Astrocyte (in vitro differentiated cells and primary cell): ENCODE measurements at regions not wholly inside any gene's neighbourhood (a gene's known extent, or its start where the extent isn't known, plus 50 kb on each side); places are given as distances from the start of the nearest gene placed in this dataset.

Experiments used
- DNase-seq: peaks from one replicate; pipeline ENCODE4 v3.0.0-alpha.2; 2010; ENCODE audit warnings: low read depth
- FAIRE-seq: peaks from 2 replicates; lab custom pipeline; 2011; peaks lifted over from hg19 to GRCh38; lab: Jason Lieb, UNC
- H2AFZ ChIP-seq: 2 replicates; pipeline ENCODE4 v1.6.0; 2012; ENCODE audit warnings: low read depth, low read length, inconsistent platforms
- H3K27ac ChIP-seq: 2 replicates; pipeline ENCODE4 v1.5.1; 2011; ENCODE audit warnings: low read depth, low read length, inconsistent platforms
- H3K27me3 ChIP-seq: 2 replicates; pipeline ENCODE4 v1.6.0; 2011; ENCODE audit warnings: low read length, inconsistent platforms; ENCODE audit not compliant: insufficient read depth
- H3K36me3 ChIP-seq: 2 replicates; pipeline ENCODE4 v1.5.1; 2011; ENCODE audit warnings: low read length, inconsistent platforms; ENCODE audit not compliant: insufficient read depth
- H3K4me1 ChIP-seq: 2 replicates; pipeline ENCODE4 v1.5.1; 2011; ENCODE audit warnings: low read length, inconsistent platforms; ENCODE audit not compliant: insufficient read depth
- H3K4me2 ChIP-seq: 2 replicates; pipeline ENCODE4 v1.6.0; 2012; ENCODE audit warnings: low read length, inconsistent platforms
- H3K4me3 ChIP-seq: 2 replicates; pipeline ENCODE4 v1.5.1; 2011; ENCODE audit warnings: low read depth, mild to moderate bottlenecking, low read length, inconsistent platforms; ENCODE audit not compliant: insufficient read depth
- H3K79me2 ChIP-seq: 2 replicates; pipeline ENCODE4 v1.6.0; 2012; ENCODE audit warnings: mild to moderate bottlenecking, low read length, inconsistent platforms; ENCODE audit not compliant: insufficient read depth
- H3K9ac ChIP-seq: 2 replicates; pipeline ENCODE4 v1.6.0; 2012; ENCODE audit warnings: mild to moderate bottlenecking, low read length, inconsistent platforms
- H3K9me3 ChIP-seq: 2 replicates; pipeline ENCODE4 v1.5.1; 2012; ENCODE audit warnings: low read depth, mild to moderate bottlenecking, low read length, inconsistent platforms; ENCODE audit not compliant: insufficient read depth
- H4K20me1 ChIP-seq: 2 replicates; pipeline ENCODE4 v1.6.0; 2012; ENCODE audit warnings: low read length, inconsistent platforms; ENCODE audit not compliant: insufficient read depth
- H3K27ac Mint-ChIP-seq: one replicate; pipeline ENCODE4 v1.8.0; 2021; ENCODE audit warnings: mild to moderate bottlenecking, mixed read lengths; ENCODE audit not compliant: unreplicated experiment
- H3K27me3 Mint-ChIP-seq: one replicate; pipeline ENCODE4 v1.8.0; 2021; ENCODE audit warnings: low read depth, mixed read lengths; ENCODE audit not compliant: unreplicated experiment
- H3K36me3 Mint-ChIP-seq: one replicate; pipeline ENCODE4 v1.8.0; 2021; ENCODE audit warnings: low read depth, mixed read lengths; ENCODE audit not compliant: unreplicated experiment
- H3K4me1 Mint-ChIP-seq: one replicate; pipeline ENCODE4 v1.8.0; 2021; ENCODE audit warnings: low read depth, mixed read lengths; ENCODE audit not compliant: unreplicated experiment
- H3K4me3 Mint-ChIP-seq: one replicate; pipeline ENCODE4 v1.8.0; 2021; ENCODE audit warnings: mild to moderate bottlenecking, moderate library complexity, mixed read lengths; ENCODE audit not compliant: unreplicated experiment
- H3K9me3 Mint-ChIP-seq: one replicate; pipeline ENCODE4 v1.8.0; 2021; ENCODE audit warnings: mild to moderate bottlenecking, mixed read lengths; ENCODE audit not compliant: unreplicated experiment
- CTCF ChIP-seq: IDR thresholded peaks from 2 replicates; pipeline ENCODE4 v1.5.1; 2011; ENCODE audit warnings: low read depth, mild to moderate bottlenecking, inconsistent platforms, low read length, moderate library complexity; ENCODE audit not compliant: insufficient read depth
- EZH2 ChIP-seq: IDR thresholded peaks from 2 replicates; pipeline ENCODE4 v1.6.1; 2012; ENCODE audit warnings: mild to moderate bottlenecking, low read length, inconsistent platforms; ENCODE audit not compliant: insufficient read depth

GRCh38 chr7:85512790-85513189 is 325.9 kb upstream of the SEMA3D start:
- H3K9ac ChIP-seq: no peak overlapping the region
- H3K4me1 Mint-ChIP-seq: peaks cover 33% of the 10 kb centered on the region
- H3K4me3 ChIP-seq: no peak overlapping the region
- H3K36me3 ChIP-seq: no peaks in the 10 kb centered on the region
- H3K36me3 Mint-ChIP-seq: no peaks in the 10 kb centered on the region
- no peaks in the 10 kb centered on the region for H4K20me1 ChIP-seq
- H3K79me2 ChIP-seq: no peaks in the 10 kb centered on the region
- no peaks in the 10 kb centered on the region for H3K27me3 Mint-ChIP-seq
- H3K27ac Mint-ChIP-seq: no peak overlapping the region
- no peak overlapping the region for H3K27ac ChIP-seq
- TF ChIP-seq EZH2: no peak
- TF ChIP-seq CTCF: no peak
- DNase-seq (no peak), FAIRE-seq (no peak)
- H3K27me3 ChIP-seq: no peaks in the 10 kb centered on the region
- H2AFZ ChIP-seq: no peak overlapping the region
- no peaks in the 10 kb centered on the region for H3K9me3 Mint-ChIP-seq
- no peak overlapping the region for H3K4me2 ChIP-seq
- peaks cover 6% of the 10 kb centered on the region for H3K4me1 ChIP-seq
- no peaks in the 10 kb centered on the region for H3K9me3 ChIP-seq
- no peak overlapping the region for H3K4me3 Mint-ChIP-seq

- FAIRE-seq (no peak), DNase-seq (no peak)
- Mint-ChIP-seq H3K4me1 (peaks cover 30% of the 10 kb centered on the region), H3K36me3 (no peaks in the 10 kb centered on the region), H3K27ac (peak overlapping the region; percentile 34), H3K27me3 (no peaks in the 10 kb centered on the region), H3K4me3 (no peak overlapping the region), H3K9me3 (no peaks in the 10 kb centered on the region)
- Histone ChIP-seq H3K4me3 (no peak overlapping the region), H3K9me3 (no peaks in the 10 kb centered on the region), H3K4me2 (no peak overlapping the region), H4K20me1 (no peaks in the 10 kb centered on the region), H3K36me3 (no peaks in the 10 kb centered on the region), H3K79me2 (no peaks in the 10 kb centered on the region), H3K4me1 (peaks cover 6% of the 10 kb centered on the region), H3K9ac (no peak overlapping the region), H3K27me3 (no peaks in the 10 kb centered on the region), H3K27ac (no peak overlapping the region), H2AFZ (no peak overlapping the region)
- TF ChIP-seq EZH2 (no peak), CTCF (no peak)
Measured at GRCh38 chr7:85510287-85510686, 323.4 kb upstream of the SEMA3D start.

- H3K36me3 ChIP-seq: no peaks in the 10 kb centered on the region
- Mint-ChIP-seq H3K27me3 (no peaks in the 10 kb centered on the region), H3K4me3 (no peak overlapping the region), H3K9me3 (no peaks in the 10 kb centered on the region), H3K36me3 (no peaks in the 10 kb centered on the region), H3K4me1 (peaks cover 22% of the 10 kb centered on the region), H3K27ac (peak overlapping the region; percentile 94)
- FAIRE-seq: no peak
- H3K4me2 ChIP-seq: no peak overlapping the region
- no peaks in the 10 kb centered on the region for H3K79me2 ChIP-seq
- peak; percentile 20 for DNase-seq
- peaks cover 6% of the 10 kb centered on the region for H3K4me1 ChIP-seq
- H3K4me3 ChIP-seq: no peak overlapping the region
- H3K9ac ChIP-seq: no peak overlapping the region
- no peak overlapping the region for H2AFZ ChIP-seq
- H3K9me3 ChIP-seq: no peaks in the 10 kb centered on the region
- H4K20me1 ChIP-seq: no peaks in the 10 kb centered on the region
- no peaks in the 10 kb centered on the region for H3K27me3 ChIP-seq
- H3K27ac ChIP-seq: no peak overlapping the region
- no peak for TF ChIP-seq CTCF
- no peak for TF ChIP-seq EZH2
Measured at GRCh38 chr7:85509476-85509875, 322.6 kb upstream of the SEMA3D start.
